GM12891 (cell line): ENCODE measurements at regions not wholly inside any gene's neighbourhood (a gene's known extent, or its start where the extent isn't known, plus 50 kb on each side); places are given as distances from the start of the nearest gene placed in this dataset.

Experiments
- PAX5 ChIP-seq: IDR thresholded peaks from 2 replicates; pipeline ENCODE4 v1.6.1; 2011; ENCODE audit warnings: low read length, moderate library complexity, mild to moderate bottlenecking; ENCODE audit not compliant: insufficient read depth, severe bottlenecking
- POLR2A ChIP-seq: IDR thresholded peaks from 2 replicates; pipeline ENCODE4 v1.6.1; 2011; ENCODE audit warnings: low read depth, low read length, control low read depth
- POLR2AphosphoS5 ChIP-seq: IDR thresholded peaks from 2 replicates; pipeline ENCODE4 v1.6.1; 2011; ENCODE audit warnings: low read depth, low read length, control low read depth
- POU2F2 ChIP-seq: IDR thresholded peaks from 2 replicates; pipeline ENCODE4 v1.6.1; 2011; ENCODE audit warnings: low read depth, mild to moderate bottlenecking, control low read depth, low read length, moderate library complexity
- SPI1 ChIP-seq: IDR thresholded peaks from 2 replicates; pipeline ENCODE4 v1.6.1; 2011; ENCODE audit warnings: low read depth, low read length, control low read depth
- TAF1 ChIP-seq: IDR thresholded peaks from 2 replicates; pipeline ENCODE4 v1.6.1; 2011; ENCODE audit warnings: low read depth, low read length, control low read depth

DNA sequence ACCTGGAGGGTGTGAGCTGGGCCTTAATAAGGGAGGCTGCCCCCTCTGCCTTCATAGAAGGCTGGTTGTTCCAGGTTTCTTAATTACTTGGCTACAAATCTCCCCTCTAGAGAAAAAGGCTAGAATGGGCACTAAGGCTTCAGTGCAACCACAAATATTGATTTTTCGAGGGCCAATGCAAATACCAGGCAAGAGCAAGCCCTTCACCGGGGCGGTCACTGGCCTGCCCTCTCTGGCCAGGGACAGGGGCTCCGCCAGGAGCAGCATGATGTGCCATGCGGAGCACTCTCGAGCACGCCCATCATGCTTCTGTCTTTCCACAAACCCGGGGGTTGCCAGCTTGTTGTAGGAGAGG is 127.8 kb upstream of the SPACA7 start:
- TF ChIP-seq POLR2AphosphoS5 (no peak), TAF1 (no peak), POLR2A (no peak), SPI1 (no peak), POU2F2 (no peak), PAX5 (no peak)
